HT-29 (cell line): ENCODE measurements at regions not wholly inside any gene's neighbourhood (a gene's known extent, or its start where the extent isn't known, plus 50 kb on each side); places are given as distances from the start of the nearest gene placed in this dataset.
"Not testable (repeated sequence)": the region's sequence is repeated elsewhere in the genome, so short reads cannot be mapped to it uniquely, and the experiment has no call there.

Source experiments
- DNase-seq: peaks from one replicate; pipeline ENCODE4 v3.0.0-alpha.2; 2015; ENCODE audit warnings: low spot score

DNA sequence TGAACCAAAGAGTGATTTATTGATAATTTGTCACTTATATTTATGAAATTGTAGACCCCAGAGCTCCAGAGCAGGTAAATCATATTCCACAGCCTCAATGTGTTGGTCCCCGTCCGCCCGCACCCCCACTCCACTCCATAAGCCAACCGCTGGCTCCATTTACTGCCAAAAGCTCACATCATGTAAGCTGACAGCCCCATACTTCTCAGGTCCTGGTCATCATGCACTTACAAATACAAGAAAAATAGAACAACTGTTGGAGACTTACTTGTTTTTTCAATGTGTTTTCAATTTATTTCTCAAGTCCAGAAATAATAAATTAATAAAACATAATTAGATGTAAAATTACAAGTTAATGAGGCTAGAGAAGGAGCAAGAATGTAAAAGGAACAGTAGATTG is 235.7 kb upstream of the HAND2 start:
- DNase-seq, result no peak

GRCh38 chr4:173763389-173763788 is 233.4 kb upstream of the HAND2 start:
- DNase-seq, result no peak

DNA sequence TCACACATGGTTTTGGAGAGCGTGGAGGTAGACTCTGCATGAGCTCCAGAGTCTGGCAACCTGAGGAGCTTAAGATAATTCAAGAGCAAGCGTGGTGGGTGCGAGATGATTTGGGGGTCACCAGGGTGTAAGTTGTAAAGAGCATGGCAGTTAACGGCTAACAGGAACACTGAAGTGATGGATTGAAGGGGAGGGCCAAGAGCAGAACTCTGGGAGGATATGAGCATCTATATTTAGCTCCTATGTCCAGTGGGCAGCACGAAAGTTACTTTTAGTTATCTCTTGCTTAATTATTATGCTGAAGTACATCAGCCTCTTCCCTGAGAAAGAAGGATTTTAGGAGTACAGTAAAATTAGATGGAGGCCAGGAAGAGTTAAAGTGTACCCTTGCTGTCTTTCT is 231.9 kb upstream of the HAND2 start:
- no peak for DNase-seq

DNA sequence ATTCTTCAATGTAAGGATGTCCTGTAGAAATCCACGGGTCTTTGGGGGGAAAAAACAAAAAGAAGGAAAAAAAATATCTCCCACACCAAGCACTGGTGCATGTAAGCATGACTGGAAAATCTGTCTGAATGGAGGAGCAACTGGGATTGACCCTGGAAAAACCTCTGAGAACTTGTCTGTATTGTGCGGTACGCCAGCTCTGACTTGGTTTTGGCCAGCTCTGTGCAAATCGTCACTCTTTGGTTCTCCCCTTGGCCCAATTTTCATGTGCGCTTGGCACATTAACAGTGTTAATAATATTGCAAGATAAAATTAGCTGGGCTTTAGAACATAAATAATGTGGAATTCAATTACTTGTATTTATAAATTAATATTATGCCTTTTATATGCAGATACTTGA is 231.2 kb upstream of the HAND2 start:
- no peak for DNase-seq

DNA sequence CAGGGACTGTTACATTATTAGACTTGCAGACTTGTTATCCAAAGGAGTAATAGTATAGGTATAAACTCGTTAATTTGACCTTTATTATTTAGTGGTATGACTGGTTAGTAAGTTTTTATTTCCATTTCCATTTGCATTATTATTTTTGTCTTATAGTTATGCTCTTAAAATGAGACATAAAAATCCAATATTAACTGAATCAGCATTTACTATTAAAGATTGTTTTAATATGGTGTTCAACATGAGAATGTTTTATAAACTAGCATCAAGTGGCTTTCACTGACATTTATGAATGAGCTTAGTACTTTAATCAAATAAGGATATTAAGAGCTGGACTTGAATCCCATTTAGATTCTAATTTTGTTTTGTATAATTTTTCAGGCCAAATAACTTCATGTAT is 228.1 kb upstream of the HAND2 start:
- no peak for DNase-seq

- no peak for DNase-seq
Observed at GRCh38 chr4:173753408-173753807, 223.4 kb upstream of the HAND2 start.

GRCh38 chr4:173752610-173753230 is 222.7 kb upstream of the HAND2 start:
- peak; percentile 55 for DNase-seq

DNA sequence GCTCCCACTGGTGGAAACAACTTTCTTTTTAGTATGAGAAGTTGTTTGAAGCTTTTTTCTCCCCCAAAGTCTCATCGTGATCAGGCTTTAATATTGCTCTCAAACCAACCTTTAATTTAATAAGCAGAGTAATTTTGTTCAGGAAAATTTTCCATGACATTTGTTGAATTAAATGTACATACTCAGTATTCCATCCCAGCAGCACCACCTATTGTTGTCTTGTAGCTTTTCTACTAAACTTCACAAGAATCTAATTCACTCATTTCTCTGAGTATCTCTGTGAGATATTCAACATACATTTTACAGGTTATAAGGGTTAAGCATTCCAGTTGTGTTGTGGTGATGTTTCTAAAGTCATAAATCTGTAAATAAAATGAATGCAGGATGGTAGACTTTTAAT is 218.3 kb upstream of the HAND2 start:
- DNase-seq, result no peak

DNA sequence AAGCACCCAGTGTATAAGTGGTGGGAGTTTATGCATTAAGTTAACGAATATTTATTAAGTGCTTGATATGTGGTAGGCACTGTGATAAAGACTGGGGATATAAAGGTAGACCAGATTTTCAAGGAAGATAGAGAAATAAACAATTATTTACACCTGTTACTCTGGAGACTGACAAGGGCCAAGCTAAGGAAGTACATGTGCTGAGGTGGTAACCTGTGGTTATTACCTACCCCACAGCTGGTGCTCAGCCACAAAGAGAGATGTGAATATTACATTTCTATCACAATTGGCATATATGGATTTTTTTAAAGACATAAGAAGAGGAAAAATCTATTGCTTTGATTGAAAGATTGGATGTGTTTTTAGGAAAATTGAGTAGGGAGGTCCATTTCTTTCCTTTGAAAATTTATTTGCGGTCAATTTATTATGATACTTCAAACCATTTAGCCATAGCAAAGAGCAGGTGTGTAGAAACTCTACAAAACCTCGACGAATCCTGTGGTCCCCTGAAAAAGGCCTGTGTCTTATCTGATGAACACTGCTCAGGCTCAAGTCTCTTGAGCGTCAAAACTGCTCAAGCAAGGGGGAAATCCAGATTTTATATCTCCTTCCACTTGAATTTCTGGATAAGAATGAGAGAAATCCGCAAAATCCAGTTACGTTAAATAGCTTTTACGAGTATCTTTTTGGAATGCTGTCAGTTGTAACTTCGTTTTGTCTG is 217.7 kb upstream of the HAND2 start:
- no peak for DNase-seq

DNA sequence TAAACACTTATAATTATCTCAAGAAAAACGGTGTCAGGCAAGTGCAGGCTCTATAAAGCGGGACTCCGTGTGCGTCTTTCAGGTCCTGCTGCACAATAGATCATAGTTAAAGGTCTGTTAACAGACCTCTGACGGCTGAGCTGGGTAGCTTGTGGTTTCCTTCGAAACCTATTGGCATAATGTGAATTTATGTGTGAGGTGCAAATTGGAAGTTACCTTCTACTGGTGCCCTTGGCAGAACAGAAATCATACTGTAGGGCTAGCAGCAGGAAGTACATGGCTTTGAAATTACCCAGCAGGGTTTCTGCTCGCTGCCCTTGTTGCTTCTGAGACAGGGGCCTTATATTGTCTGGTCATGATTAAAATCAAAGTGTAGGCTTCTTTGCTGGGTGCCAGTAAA is 216.4 kb upstream of the HAND2 start:
- no peak for DNase-seq

DNA sequence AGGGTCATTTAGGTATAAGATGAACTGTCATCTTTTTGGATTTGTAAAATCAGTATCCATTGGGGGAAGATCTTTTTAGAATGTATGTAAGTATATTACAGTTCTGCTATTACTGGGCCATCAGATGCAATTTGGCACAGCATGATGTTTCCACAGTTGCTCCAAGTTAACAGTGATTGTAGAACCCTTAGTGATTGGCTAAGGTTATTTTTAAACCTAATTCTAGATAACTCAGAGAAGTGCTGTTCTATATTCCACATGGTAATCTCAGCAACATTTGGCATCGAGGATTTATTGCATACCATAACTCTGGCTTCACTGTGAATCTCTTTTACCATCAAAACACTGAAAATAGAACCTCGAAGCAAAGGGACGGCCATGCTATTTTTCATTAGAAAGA is 215.7 kb upstream of the HAND2 start:
- DNase-seq, result no peak

DNA sequence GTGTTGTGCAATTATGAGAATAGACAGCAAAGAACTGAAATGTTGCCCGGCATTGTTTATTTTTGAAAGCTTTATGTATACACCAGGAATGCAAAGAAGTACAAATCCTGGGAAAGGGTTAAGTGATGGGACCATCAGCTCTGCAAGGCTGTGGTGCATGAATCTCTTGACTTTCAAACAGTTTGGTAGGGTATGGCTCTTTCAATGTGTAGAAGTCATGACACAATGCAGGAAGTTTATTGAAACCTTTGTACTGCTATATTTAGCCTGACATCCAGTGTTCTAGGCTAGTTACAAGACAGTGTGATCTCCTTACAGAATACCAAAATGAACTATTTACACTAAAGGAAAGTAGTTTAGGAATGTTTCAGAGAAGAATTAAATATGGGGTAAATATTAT is 206.8 kb upstream of the HAND2 start:
- no peak for DNase-seq

GRCh38 chr4:173735585-173735984 is 205.6 kb upstream of the HAND2 start:
- DNase-seq, result no peak

- DNase-seq, result no peak
Observed at GRCh38 chr4:173735049-173735448, 205.0 kb upstream of the HAND2 start.

GRCh38 chr4:173731257-173731656 is 201.2 kb upstream of the HAND2 start:
- DNase-seq, result peak; percentile 14

DNA sequence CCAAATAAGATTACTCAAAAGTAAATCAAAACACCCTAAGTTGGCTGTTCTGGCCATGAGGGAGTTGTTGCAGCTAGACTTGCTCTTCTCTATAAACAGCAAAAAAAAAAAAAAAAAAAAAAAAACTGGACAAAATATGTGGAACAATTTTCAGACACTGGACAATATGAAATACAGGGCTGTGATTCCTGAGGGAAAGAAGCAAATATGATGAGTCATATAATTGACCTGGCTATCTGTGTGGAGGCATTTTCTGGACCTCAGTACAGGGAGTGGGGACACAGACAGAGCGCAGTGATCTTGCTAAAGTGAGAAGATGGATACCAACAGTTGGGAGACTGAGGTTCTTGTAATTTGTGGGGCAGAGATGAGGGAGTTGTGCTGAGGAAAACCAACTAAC is 192.0 kb upstream of the HAND2 start:
- DNase-seq, result no peak

GRCh38 chr4:173718504-173718903 is 188.5 kb upstream of the HAND2 start:
- DNase-seq, result not testable (repeated sequence)

GRCh38 chr4:173717581-173717980 is 187.6 kb upstream of the HAND2 start:
- DNase-seq, result no peak

DNA sequence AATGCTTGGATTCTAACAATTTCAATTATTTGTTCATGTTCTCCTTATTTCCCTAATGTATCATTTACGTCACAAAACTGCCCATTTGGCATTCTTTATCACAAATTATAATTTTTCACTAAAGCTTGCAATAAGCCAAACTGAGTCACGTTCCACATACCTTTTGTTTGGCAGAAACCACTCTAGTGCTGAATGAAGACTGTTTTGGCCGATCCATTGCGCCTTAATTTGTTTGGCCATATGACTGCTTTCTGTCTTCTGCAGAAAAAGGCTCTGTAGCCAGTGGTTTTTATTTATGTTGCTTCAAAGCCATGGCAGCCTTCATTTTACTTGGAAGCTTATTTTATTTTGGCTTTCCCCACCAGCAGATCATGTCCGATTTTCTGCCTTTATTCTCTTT is 184.4 kb upstream of the HAND2 start:
- no peak for DNase-seq

- DNase-seq, result no peak
Observed at GRCh38 chr4:173713026-173713425, 183.0 kb upstream of the HAND2 start.

GRCh38 chr4:173707658-173708419 is 177.8 kb upstream of the HAND2 start:
- no peak for DNase-seq

DNA sequence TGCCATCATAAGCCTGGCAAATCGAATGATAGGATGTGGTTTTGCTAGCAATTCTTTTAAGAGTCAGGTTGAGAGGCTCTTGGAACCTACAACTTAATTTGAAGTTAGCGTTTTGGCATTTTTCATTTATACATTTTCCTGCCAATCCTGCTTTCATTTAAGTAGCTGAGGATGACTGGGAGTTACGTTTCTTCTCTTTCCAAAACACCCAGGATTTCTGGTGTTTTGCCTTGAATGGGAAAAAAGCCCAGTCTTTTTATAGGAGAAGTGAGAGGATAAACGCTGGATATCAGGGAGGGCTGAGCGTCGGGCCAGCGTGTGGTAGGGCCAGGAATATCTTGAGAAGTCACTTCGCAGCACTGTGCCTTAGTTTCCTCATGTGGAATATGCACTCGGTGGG is 174.2 kb upstream of the HAND2 start:
- DNase-seq, result no peak

GRCh38 chr4:173703021-173703420 is 173.0 kb upstream of the HAND2 start:
- DNase-seq, result no peak
